ENCODE measurements at regions not wholly inside any gene's neighbourhood (a gene's known extent, or its start where the extent isn't known, plus 50 kb on each side); places are given as distances from the start of the nearest gene placed in this dataset.

GRCh38 chr2:11925295-11926066, 179.0 kb downstream of the LPIN1 start:
- TF ChIP-seq CTCF (IDR thresholded peaks at IDR 0.05), result no peak
- TF ChIP-seq EZH2 (IDR thresholded peaks at IDR 0.05; ENCODE audit: borderline replicate concordance, insufficient read depth, low read depth, low read length, poor library complexity, severe bottlenecking), result no peak

Measured in B cell (primary cell).